Vagina (tissue), 2 donors: ENCODE measurements at regions not wholly inside any gene's neighbourhood (a gene's known extent, or its start where the extent isn't known, plus 50 kb on each side); places are given as distances from the start of the nearest gene placed in this dataset.

Experiments used
- CTCF ChIP-seq, 3 experiments: fragments of 450-650 bp in 2 of 3; fragments of 200-600 bp in 1 of 3; sonication (generic) in 1 of 3; IDR thresholded peaks; one replicate each; pipeline ENCODE4 v1.5.1; 2017 to 2019; ENCODE audit warnings: antibody characterized with exemption in 3 of 3, mild to moderate bottlenecking in 2 of 3, moderate library complexity in 2 of 3
- POLR2A ChIP-seq, 2 donors: fragments of 450-650 bp; IDR thresholded peaks; one replicate each; pipeline ENCODE4 v1.6.1; 2017; ENCODE audit warnings: antibody characterized with exemption in 2 of 2, mild to moderate bottlenecking in 2 of 2, moderate library complexity in 2 of 2
- POLR2AphosphoS5 ChIP-seq, 2 donors: sonication (generic); formaldehyde crosslinking; IDR thresholded peaks; one replicate each; pipeline ENCODE4 v1.9.0; 2017; ENCODE audit warnings: antibody characterized with exemption in 2 of 2, mild to moderate bottlenecking in 2 of 2, low read depth in 1 of 2; ENCODE audit not compliant: insufficient read depth in 1 of 2

GRCh38 chr21:35441868-35442582, 392.9 kb upstream of the RUNX1 start:
- no peak for TF ChIP-seq CTCF (IDR thresholded peaks at IDR 0.05)
- no peak for TF ChIP-seq POLR2A (IDR thresholded peaks at IDR 0.05)
- TF ChIP-seq POLR2AphosphoS5 (IDR thresholded peaks at IDR 0.05; ENCODE audit: insufficient read depth in 1 of 2, low read depth in 1 of 2): no peak
